ENCODE measurements at regions not wholly inside any gene's neighbourhood (a gene's known extent, or its start where the extent isn't known, plus 50 kb on each side); places are given as distances from the start of the nearest gene placed in this dataset.
"Not testable (repeated sequence)": the region's sequence is repeated elsewhere in the genome, so short reads cannot be mapped to it uniquely, and the experiment has no call there.

DNA sequence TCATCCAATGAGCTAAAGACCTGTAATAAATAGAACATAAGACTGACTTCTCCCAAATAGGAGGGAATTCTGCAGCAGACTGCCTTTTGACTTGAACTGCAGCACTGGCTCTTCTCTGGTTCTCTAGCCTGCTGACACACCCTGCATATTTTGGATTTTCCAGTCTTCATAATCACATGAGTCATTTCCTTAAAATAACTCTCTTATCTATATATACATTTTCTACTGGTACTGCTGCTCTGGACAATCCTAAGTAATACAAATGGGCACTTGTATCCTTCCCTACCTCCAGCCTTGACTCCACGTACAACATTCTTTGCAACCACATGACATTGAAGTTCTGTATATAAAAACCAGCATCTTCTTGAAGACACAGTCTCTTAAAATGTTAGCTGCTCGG is 429.4 kb upstream of the TMPRSS15 start:
- no peak for DNase-seq

DNA sequence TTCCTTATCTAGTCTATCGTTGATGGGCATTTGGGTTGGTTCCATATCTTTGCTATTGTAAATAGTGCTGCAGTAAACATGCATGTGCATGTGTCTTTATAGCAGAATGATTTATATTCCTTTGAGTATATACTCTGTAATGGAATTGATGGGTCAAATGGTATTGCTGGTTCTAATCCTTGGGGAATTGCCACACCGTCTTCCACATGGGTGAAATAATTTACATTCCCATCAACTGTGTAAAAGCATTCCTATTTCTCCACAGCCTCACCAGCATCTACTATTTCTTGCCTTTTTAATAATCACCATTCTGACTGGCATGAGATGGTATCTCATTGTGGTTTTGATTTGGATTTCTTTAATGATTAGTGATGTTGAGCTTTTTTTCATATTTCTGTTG is 430.5 kb upstream of the TMPRSS15 start:
- not testable (repeated sequence) for DNase-seq

DNA sequence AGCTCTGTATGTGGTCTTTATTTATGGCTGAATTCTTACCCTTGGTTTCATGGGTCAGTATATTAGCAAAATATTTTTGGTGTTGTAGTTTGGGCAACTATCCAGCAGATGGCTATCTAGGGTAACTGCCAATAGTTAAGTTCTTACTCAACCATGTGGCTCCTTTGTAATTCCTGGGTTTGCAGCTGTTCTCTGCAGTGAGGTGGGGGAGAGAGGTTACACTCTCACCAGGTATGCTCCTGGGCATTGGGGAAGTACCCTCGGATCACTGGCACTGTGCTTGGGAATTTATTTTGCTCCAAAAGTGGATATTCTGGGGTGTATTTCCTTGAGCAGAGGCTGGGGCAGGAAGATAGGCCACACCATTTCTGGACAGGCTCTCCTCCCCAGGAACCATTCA is 436.7 kb upstream of the TMPRSS15 start:
- no peak for DNase-seq

DNA sequence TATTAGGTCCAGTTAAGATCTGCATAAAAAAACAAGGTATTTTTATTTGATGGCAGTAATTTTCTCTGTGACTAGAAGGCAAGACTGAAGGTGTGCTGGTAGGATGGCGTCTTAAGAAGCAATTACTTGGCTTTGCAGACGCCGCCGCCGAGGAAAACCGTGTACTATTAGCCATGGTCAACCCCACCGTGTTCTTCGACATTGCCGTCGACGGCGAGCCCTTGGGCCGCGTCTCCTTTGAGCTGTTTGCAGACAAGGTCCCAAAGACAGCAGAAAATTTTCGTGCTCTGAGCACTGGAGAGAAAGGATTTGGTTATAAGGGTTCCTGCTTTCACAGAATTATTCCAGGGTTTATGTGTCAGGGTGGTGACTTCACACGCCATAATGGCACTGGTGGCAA is 454.0 kb upstream of the TMPRSS15 start:
- not testable (repeated sequence) for DNase-seq

DNA sequence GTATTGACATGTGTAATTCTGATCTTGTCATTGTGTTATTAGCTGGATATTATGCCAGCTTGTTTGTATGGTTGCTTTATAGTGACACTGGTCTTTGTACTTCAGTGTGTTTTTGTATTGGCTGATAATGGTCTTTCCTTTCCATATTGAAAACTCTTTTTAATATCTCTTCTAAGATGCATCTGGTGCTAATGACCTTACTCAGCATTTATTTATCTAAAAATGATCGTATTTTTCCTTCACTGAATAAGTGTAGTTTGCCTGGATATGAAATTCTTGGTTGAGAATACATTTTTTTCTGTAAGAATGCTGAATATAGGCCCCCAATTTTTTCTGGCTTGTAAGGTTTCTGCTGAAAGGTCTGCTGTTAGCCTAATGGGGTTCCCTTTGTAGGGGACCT is 465.5 kb upstream of the TMPRSS15 start:
- DNase-seq, result no peak

DNA sequence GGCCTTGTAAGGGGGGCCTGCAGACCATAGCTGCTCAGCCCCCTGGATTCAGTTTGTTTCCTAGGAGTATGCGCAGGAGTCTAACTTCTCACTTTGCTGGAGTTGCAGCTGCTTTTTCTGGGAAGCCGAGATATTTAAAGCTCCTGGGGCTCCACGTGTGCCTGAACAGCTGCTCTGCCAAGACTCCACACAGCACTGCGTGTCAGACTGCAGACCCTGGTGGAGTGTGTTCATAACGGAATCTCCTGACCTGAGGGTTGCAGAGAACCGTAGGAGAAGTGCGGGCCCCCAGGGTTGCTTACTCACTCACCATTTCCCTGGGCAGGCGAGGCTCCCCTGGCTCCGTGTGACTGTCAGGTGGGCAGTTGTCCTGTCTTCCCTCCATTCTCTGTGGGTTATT is 474.3 kb upstream of the TMPRSS15 start:
- DNase-seq, result no peak

DNA sequence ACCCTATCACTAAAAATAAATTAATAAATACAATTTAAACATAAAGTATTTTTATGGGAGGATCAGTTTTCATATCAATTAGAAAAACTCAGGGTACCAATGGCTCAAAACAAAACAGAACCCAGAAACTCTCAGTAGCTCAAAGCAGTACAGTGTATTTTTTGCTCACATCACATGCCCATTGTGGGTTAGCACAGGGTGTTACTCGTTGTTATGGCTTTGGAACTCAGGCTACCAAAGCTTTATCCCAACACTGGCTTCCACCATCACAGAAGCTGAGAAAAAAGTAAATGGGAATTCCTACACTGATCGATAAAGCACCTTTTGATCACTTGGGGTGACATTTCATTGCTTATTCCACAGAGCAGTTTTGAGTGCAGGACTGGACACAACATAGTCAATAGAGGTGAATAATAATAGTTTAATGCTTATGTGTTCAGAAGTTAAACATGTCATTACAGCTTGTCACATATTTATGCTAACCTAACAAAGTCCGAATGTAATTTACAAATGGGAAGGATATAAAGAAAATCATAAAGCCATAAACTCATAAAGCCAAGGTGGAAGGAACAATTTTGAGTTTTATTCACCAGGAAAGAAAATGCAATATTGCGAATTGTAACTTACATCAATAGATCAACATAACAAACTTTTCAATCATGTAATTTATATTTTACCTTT is 484.5 kb upstream of the TMPRSS15 start:
- no peak for DNase-seq

DNA sequence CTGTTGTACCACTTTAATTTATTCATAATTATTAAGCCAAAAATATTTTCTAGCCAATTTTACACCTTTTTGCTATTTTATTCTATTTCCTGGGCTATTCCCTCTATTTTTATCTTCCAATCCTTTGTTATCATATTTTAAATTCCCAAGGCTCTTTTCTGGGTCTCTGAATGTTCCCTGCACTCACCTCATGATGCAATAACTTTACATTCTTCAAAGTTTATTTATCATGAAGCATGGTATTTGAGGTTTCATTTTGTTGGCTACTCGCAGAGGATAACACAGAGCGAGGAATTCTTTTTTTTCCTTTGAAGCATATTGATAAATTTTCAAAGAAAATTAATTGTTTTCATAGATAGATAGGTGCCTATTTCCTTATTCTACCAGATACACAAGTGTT is 489.8 kb upstream of the TMPRSS15 start:
- DNase-seq, result no peak

DNA sequence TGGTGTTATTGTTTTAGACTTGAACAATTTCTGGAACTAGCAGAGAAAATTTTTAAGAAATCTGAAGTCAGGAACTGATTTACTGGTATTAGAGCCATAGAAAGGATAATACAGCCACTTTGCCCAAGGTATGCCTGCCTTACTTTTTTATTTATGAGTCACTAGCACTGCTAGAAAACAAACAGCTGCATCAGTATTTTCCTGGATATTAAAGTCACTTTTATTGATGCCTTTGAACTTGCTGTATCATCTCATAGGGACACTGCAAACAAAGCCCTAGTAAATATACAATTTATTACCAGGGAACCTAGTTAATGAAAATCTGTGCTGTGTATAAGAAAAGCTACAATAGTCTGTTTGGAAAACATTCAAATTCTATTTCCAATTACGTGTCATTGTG is 490.8 kb upstream of the TMPRSS15 start:
- DNase-seq, result no peak

DNA sequence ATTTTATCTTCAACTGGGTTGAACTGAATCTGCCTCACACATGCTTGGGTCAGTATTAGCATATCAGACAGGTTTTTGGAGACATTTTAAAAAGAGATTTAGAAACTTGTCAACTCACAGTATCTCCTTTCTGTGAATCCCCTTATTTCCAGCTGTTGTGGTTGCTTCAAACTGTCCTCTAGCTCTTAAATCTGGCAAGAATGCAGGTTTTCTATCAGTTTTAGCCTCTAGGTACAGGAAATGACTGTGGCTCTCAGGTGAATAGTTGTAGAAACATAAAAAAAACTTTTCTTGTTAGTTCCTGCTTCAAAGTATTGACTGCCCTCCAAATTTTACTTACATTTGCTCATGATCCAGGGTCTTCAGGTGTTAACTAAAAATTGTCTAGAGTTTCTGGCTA is 495.7 kb upstream of the TMPRSS15 start:
- no peak for DNase-seq

DNA sequence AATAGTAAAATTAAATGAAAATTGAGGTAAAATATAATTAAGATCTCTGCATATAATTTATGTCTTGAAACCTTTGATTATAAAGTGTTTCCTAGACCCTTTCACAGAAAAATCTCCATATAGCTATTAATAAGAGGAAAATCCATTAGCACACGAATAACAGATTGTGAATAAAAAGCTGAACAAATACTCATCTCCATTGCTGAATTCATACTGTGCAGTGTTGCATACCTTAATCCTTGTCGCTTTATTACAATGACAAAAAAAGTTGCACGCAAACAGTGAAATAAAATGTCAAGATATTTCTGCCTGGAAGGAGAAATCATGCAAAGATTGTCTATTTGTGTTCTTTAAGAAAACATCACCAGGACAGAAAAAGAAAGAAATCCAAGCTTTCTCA is 499.1 kb upstream of the TMPRSS15 start:
- DNase-seq, result no peak

DNA sequence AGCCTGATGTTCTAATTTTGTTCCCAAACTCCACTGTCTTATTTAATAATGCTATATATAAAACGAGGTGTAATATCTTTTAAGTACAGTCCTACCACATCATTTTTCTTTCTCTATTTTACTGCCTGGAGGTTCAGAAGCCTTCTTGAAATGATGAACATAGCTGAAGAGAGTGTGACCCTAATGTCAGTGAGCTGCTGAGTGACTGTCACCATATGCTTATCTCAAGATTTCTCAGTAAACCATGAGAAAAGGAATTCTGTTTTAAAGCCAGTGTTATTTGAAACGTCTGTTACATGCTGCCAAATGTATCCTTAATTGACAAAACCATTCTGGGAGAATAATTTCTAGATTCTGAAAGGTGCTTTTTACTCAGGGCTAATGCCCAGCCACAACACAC is 503.5 kb upstream of the TMPRSS15 start:
- no peak for DNase-seq

DNA sequence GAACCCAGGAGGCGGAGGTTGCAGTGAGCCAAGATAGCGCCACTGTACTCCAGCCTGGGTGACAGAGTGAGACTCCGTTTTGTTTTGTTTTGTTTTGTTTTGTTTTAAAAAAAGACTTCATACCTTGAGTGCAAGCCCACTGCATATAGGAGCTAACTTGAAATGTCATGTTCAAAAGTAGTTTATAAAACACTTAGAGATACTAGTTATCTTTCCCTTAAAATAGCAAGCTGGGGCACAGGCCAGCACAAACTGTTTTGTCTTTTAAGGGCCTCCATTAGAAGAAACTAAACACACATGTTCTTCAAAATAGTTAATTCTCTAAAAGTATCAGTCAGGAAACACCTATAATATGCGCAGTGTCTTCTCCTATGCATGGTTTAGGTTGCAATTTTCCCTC is 505.1 kb upstream of the TMPRSS15 start:
- DNase-seq, result no peak

DNA sequence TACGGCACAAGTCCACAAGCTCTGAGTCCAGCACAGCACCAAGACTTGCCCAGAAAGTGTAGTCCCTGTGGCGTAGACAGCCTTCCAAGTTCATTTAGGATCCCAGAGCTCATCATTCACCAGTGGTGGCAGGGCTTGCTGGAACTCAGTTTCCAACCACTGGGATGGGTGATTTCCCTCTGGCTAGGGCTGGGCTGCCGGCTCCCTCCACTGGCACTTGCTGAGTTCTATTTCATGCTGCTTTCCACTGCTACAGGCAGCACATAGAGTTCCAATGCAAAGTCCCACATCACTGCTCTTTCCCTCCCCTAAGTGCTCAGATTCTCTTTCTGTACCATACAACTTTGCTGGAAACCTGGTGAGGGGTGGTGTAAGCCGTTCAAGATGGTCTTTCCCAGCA is 510.3 kb upstream of the TMPRSS15 start:
- DNase-seq, result no peak

DNA sequence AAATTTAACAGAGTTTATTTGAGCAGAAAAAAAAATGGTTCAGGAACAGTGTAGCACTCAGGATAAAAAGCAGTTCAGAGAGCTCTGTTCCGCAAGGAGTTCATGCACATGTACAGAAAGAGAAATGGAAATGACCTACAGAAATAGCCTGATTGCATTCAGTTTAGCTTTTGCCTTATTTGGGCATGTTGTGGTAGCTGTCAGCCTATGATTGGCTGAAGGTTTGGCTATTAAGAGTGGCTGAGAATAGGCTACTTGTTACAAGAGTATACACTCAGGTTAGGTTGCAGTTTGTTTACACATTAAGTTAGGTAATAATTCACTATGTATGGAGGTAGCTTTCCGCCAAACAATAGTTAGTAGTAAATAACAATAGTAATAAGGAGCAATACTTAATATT is 511.0 kb upstream of the TMPRSS15 start:
- no peak for DNase-seq

DNA sequence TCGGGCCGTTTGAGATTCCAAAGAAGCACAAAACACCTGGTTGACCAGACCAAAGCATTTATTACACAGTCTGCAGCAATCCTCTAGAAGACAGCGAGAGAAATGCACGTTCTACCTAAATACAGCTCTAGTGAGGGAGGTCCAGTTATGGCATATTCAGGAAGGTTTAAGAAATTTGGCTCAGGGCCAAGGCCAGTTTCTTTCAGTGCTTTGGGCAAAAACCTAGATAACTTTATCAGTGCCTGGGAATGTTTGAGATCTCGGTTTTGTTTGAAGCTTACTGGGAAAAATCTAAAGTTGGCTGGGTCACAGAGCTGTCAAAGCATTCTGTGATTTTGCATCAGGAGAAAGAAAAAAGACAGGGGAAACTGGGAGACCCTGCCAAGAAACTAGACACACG is 514.0 kb upstream of the TMPRSS15 start:
- no peak for DNase-seq

DNA sequence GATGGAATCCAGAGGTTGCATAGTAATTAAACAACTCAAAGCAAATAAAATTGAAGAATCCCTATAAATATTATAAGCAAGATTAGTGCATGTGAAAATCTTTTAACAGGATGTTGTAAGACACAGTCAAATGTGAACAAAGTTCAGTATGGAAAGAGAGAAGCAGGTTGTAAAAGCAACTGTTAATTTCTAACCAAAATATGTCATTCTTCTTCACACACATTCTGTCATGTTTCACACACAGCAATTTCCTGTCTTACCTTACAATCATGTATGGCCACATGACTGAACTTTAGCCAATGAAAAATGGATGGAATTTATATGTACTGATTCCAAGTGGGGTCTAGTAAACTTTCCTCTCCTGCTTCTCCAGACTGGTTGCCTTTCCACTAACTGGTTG is 527.7 kb upstream of the TMPRSS15 start:
- no peak for DNase-seq

DNA sequence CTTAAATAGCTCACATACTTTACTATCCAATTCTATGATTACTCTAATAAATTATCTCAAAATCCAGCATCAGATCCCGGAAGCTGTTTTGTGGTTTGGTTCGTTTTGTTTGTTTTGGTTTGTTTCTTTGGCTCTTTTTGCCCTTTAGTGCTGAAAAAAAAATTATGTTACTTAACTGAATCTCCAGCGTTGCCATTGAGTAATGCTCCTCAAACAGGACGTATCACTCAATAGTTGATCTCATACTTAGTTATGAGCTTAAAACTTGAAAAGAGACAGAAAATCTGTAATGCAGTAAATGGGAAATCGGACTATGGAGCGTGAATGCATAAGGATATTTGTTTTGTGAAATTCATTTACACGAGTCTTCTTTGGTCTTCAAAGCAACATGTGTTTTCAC is 533.8 kb upstream of the TMPRSS15 start:
- DNase-seq, result no peak

DNA sequence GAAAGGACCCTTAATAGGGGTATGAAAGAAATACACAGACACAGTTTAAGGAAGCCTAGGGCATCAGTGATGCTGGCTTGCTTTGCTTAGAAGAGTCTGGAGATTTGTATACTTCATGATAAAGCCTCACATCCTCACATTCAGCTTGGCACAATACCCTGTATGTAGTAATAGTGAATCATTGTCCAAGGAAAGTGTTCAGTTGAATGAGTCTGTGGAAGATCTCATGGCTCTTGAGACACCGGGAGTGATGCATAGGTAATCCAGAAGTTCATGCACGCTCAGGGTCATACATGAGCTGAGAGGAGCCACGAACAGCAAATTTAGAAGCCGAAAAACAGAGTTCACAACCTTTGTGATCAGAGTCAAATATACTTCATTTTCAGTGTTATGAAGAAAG is 537.2 kb upstream of the TMPRSS15 start:
- DNase-seq, result no peak

DNA sequence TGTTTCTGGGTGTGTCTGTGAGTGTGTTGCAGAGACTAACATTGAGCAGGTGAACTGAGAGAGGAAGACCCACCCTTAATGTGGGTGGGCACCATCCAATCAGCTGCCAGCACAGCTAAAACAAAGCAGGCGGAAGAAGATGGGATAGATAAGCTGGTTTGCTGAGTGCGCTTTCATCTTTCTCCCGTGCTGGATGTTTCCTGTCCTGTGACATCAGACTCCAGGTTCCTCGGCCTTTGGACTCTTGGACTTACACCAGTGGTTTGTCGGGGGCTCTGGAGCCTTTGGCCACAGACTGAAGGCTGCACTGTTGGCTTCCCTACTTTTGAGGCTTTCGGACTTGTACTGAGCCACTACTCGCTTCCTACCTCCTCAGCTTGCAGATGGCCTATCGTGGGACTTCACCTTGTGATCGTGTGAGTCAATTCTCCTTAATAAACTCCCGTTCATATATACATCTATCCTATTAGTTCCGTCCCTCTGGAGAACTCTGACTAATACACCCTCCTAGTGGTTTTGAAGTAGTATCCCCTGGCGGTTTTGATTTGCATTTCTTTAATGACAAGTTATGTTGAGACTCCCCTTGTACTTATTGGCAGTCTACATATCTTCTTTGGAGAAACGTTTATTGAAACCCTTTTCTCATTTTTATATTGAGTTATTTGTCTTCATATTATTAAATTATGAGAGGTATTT is 546.6 kb upstream of the TMPRSS15 start:
- no peak for DNase-seq

DNA sequence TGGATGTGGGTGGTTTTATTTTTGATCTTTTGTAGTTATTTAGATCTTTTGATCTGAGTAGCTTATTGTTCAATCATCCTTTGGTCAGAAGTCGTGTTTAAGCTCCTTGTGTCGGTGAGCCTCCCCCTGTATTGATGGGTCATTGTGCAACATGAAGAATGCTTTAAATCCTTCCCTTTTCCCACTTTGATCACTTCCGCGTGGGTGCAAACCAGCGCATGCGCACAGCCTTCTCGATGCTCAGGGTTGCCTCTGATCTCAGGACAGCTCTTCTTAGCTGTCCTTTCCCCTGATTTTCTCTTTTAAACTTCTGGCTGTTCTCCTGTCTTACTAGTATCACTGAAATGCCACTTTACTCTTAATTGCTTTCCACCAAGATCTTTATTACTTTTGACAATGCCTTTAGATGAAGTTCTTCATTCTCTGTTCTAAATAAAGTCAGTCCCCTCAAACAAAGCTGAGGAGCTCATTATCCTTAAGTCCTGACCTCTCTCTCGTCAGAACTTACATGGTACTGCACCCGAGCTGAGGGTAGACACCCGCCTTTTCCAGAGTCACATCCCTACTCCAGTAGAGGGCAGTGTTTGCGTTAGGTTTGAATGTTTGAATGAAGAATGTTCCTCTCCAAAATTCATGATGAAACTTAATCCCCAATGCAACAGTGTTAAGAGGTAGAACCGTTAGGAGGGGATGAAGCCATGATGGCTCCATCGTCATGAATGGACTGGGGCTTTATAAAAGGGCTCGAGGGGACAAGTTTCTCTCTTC is 547.9 kb upstream of the TMPRSS15 start:
- no peak for DNase-seq

DNA sequence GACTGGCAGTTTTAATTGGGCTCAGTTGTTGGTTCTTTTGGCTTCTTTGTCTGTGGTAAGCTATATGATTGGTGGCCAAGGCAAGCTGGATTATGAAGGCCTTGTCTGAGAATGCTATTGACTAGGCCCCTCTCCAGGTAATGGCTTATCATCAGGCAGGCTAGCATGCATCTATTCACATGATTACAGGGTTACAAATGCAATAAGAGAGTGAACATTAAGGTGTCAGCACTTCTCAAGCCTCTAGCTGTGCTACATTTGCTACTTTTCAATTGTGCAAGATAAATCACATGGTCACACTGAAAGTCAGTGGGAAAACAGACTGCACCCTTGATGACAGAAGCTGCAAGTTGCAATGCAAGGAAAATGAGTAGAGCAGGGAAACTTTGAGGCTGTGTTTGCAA is 550.9 kb upstream of the TMPRSS15 start:
- no peak for DNase-seq

DNA sequence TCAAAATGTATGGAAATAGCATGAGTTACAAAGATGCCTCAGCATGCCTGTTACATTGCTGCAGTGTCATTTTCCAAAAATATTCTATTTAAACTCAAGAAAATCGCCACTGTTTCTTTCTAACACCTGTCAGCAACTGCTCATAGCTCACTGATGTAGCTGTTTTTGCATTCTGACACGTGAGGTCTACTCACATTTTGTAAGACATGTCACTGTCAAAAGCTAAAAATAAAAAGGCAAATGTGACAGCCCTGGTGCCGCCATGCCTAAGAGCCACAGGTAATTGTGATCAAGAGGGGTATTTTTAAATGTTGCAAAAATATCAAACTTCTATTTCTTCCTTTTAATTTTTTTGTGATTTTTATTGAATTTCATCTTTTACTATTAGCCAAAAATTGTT is 556.2 kb upstream of the TMPRSS15 start:
- DNase-seq, result no peak

DNA sequence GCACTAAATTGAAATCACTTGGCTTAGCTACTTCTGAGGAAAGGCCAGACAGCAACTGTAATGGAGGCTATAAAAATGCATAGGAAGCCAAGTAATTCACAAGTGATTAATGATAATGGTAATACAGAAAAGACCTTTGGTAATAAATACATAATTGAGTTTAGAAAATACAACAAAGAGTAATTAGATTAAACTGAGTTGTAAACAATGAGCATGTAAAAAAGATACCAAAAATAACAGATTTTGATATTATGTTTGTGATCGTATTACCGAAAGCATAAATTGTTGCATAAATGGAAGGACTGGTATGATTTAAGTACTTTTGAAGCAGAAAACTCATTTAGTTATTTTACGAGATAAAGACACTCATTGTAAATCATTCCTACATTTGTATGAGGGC is 556.7 kb upstream of the TMPRSS15 start:
- DNase-seq, result no peak

All from dermis blood vessel endothelial cell (primary cell).